ENCODE measurements at regions not wholly inside any gene's neighbourhood (a gene's known extent, or its start where the extent isn't known, plus 50 kb on each side); places are given as distances from the start of the nearest gene placed in this dataset.

DNA sequence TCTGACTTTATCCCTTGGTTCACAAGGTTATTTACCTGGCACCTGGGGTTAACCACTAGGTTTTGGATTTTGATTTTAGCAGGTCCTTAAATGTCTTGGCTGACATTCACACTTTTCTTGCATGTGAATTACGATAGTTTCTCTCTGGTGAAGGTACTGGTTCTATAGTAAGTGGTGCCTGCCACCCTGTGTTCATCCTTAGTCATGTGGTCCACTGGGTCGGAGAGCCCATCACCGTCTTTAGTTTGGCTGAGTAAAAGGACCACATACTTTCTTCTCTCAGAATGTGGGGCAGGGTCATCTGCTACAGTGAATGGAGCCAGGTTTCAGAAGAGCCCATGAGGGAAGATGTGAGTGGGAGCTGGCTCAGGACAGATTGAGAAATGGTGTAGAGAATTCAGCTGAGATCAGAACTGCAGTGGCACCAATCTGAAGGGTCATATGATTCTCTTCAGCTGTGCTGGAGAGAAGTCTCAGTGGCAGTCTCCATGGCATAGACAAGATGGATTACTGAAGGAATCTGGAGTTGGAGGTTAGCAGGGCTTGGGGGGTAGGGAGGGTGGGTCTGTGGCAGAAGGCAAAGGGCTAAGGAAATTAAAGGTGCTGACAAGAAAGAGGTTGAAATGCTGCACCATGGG is 310.4 kb downstream of the GPAT3 start:
- TF ChIP-seq POLR2A (IDR thresholded peaks at IDR 0.05; ENCODE audit: low read length) (no peak), GATA1 (IDR thresholded peaks at IDR 0.05; ENCODE audit: low read depth, low read length) (no peak)
